ENCODE measurements at regions not wholly inside any gene's neighbourhood (a gene's known extent, or its start where the extent isn't known, plus 50 kb on each side); places are given as distances from the start of the nearest gene placed in this dataset.

- DNase-seq (ENCODE audit: low spot score): no peak
- Mint-ChIP-seq H3K27me3 (ENCODE audit: insufficient read depth) (no peaks in the 10 kb centered on the region), H3K4me3 (no peak overlapping the region), H3K9me3 (no peaks in the 10 kb centered on the region), H3K36me3 (ENCODE audit: low read depth) (no peaks in the 10 kb centered on the region), H3K27ac (no peak overlapping the region), H3K4me1 (ENCODE audit: low read depth) (no peaks in the 10 kb centered on the region)
- intact Hi-C loops (cut with micrococcal nuclease): no loop called here
Measured at GRCh38 chr4:13942977-13943376, 315.5 kb upstream of the BOD1L1 start.

GRCh38 chr4:13944095-13944511 is 316.6 kb upstream of the BOD1L1 start:
- intact Hi-C loops (cut with micrococcal nuclease): no loop called here
- no peaks in the 10 kb centered on the region for H3K36me3 Mint-ChIP-seq (ENCODE audit: low read depth)
- H3K4me1 Mint-ChIP-seq (ENCODE audit: low read depth): no peaks in the 10 kb centered on the region
- DNase-seq (ENCODE audit: low spot score): no peak
- no peak overlapping the region for H3K4me3 Mint-ChIP-seq
- no peaks in the 10 kb centered on the region for H3K9me3 Mint-ChIP-seq
- no peaks in the 10 kb centered on the region for H3K27me3 Mint-ChIP-seq (ENCODE audit: insufficient read depth)
- H3K27ac Mint-ChIP-seq: no peak overlapping the region

GRCh38 chr4:13947921-13948320 is 320.4 kb upstream of the BOD1L1 start:
- no peak for DNase-seq (ENCODE audit: low spot score)
- no peaks in the 10 kb centered on the region for H3K9me3 Mint-ChIP-seq
- H3K27me3 Mint-ChIP-seq (ENCODE audit: insufficient read depth): peaks cover 2% of the 10 kb centered on the region
- no peaks in the 10 kb centered on the region for H3K4me1 Mint-ChIP-seq (ENCODE audit: low read depth)
- no peaks in the 10 kb centered on the region for H3K36me3 Mint-ChIP-seq (ENCODE audit: low read depth)
- H3K27ac Mint-ChIP-seq: no peak overlapping the region
- H3K4me3 Mint-ChIP-seq: no peak overlapping the region
- intact Hi-C loops (cut with micrococcal nuclease): no loop called here

- intact Hi-C loops (cut with micrococcal nuclease): no loop called here
- no peak for DNase-seq (ENCODE audit: low spot score)
- Mint-ChIP-seq H3K36me3 (ENCODE audit: low read depth) (no peaks in the 10 kb centered on the region), H3K4me3 (no peak overlapping the region), H3K27me3 (ENCODE audit: insufficient read depth) (peaks cover 2% of the 10 kb centered on the region), H3K9me3 (no peaks in the 10 kb centered on the region), H3K27ac (no peak overlapping the region), H3K4me1 (ENCODE audit: low read depth) (no peaks in the 10 kb centered on the region)
Measured at GRCh38 chr4:13950491-13950890, 323.0 kb upstream of the BOD1L1 start.

- H3K4me1 Mint-ChIP-seq (ENCODE audit: low read depth): no peaks in the 10 kb centered on the region
- H3K27me3 Mint-ChIP-seq (ENCODE audit: insufficient read depth): peaks cover 2% of the 10 kb centered on the region
Measured at GRCh38 chr4:13953083-13953482, 325.6 kb upstream of the BOD1L1 start.

GRCh38 chr4:13955551-13955950 is 328.0 kb upstream of the BOD1L1 start:
- Mint-ChIP-seq H3K36me3 (ENCODE audit: low read depth) (no peaks in the 10 kb centered on the region), H3K9me3 (no peaks in the 10 kb centered on the region), H3K4me3 (no peak overlapping the region), H3K4me1 (ENCODE audit: low read depth) (no peaks in the 10 kb centered on the region), H3K27me3 (ENCODE audit: insufficient read depth) (peaks cover 2% of the 10 kb centered on the region), H3K27ac (no peak overlapping the region)
- no peak for DNase-seq (ENCODE audit: low spot score)
- intact Hi-C loops (cut with micrococcal nuclease): no loop called here

More at GRCh38 chr4:13953083-13953482, 325.6 kb upstream of the BOD1L1 start:
- Mint-ChIP-seq H3K27ac (no peak overlapping the region), H3K9me3 (no peaks in the 10 kb centered on the region), H3K36me3 (ENCODE audit: low read depth) (no peaks in the 10 kb centered on the region), H3K4me3 (no peak overlapping the region)
- intact Hi-C loops (cut with micrococcal nuclease): no loop called here
- DNase-seq (ENCODE audit: low spot score): no peak

GRCh38 chr4:13956947-13957346 is 329.4 kb upstream of the BOD1L1 start:
- Mint-ChIP-seq H3K27me3 (ENCODE audit: insufficient read depth) (peaks cover 2% of the 10 kb centered on the region), H3K4me1 (ENCODE audit: low read depth) (no peaks in the 10 kb centered on the region)
- intact Hi-C loops (cut with micrococcal nuclease): no loop called here

GRCh38 chr4:13957871-13958270 is 330.3 kb upstream of the BOD1L1 start:
- H3K36me3 Mint-ChIP-seq (ENCODE audit: low read depth): no peaks in the 10 kb centered on the region

More at GRCh38 chr4:13956947-13957346, 329.4 kb upstream of the BOD1L1 start:
- Mint-ChIP-seq H3K36me3 (ENCODE audit: low read depth) (no peaks in the 10 kb centered on the region), H3K4me3 (no peak overlapping the region), H3K27ac (no peak overlapping the region), H3K9me3 (no peaks in the 10 kb centered on the region)
- no peak for DNase-seq (ENCODE audit: low spot score)

GRCh38 chr4:13963601-13964000 is 336.1 kb upstream of the BOD1L1 start:
- Mint-ChIP-seq H3K27ac (no peak overlapping the region), H3K36me3 (ENCODE audit: low read depth) (no peaks in the 10 kb centered on the region), H3K4me3 (no peak overlapping the region), H3K9me3 (no peaks in the 10 kb centered on the region), H3K4me1 (ENCODE audit: low read depth) (no peaks in the 10 kb centered on the region), H3K27me3 (ENCODE audit: insufficient read depth) (no peaks in the 10 kb centered on the region)
- no peak for DNase-seq (ENCODE audit: low spot score)
- intact Hi-C loops (cut with micrococcal nuclease): no loop called here

More at GRCh38 chr4:13957871-13958270, 330.3 kb upstream of the BOD1L1 start:
- Mint-ChIP-seq H3K27ac (no peak overlapping the region), H3K9me3 (no peaks in the 10 kb centered on the region), H3K4me3 (no peak overlapping the region), H3K4me1 (ENCODE audit: low read depth) (no peaks in the 10 kb centered on the region), H3K27me3 (ENCODE audit: insufficient read depth) (no peaks in the 10 kb centered on the region)
- no peak for DNase-seq (ENCODE audit: low spot score)
- intact Hi-C loops (cut with micrococcal nuclease): no loop called here

GRCh38 chr4:13966231-13967195 is 339.0 kb upstream of the BOD1L1 start:
- intact Hi-C loops (cut with micrococcal nuclease): no loop called here
- H3K4me3 Mint-ChIP-seq: no peak overlapping the region
- no peaks in the 10 kb centered on the region for H3K27me3 Mint-ChIP-seq (ENCODE audit: insufficient read depth)
- no peak for DNase-seq (ENCODE audit: low spot score)
- no peaks in the 10 kb centered on the region for H3K4me1 Mint-ChIP-seq (ENCODE audit: low read depth)
- no peak overlapping the region for H3K27ac Mint-ChIP-seq
- no peaks in the 10 kb centered on the region for H3K36me3 Mint-ChIP-seq (ENCODE audit: low read depth)
- no peaks in the 10 kb centered on the region for H3K9me3 Mint-ChIP-seq

- Mint-ChIP-seq H3K27me3 (ENCODE audit: insufficient read depth) (no peaks in the 10 kb centered on the region), H3K4me1 (ENCODE audit: low read depth) (no peaks in the 10 kb centered on the region), H3K36me3 (ENCODE audit: low read depth) (no peaks in the 10 kb centered on the region), H3K4me3 (no peak overlapping the region), H3K9me3 (no peaks in the 10 kb centered on the region), H3K27ac (no peak overlapping the region)
- intact Hi-C loops (cut with micrococcal nuclease): no loop called here
- no peak for DNase-seq (ENCODE audit: low spot score)
Measured at GRCh38 chr4:13968723-13969122, 341.2 kb upstream of the BOD1L1 start.

- no peaks in the 10 kb centered on the region for H3K27me3 Mint-ChIP-seq (ENCODE audit: insufficient read depth)
- H3K4me1 Mint-ChIP-seq (ENCODE audit: low read depth): no peaks in the 10 kb centered on the region
- no peak overlapping the region for H3K27ac Mint-ChIP-seq
- intact Hi-C loops (cut with micrococcal nuclease): no loop called here
- H3K4me3 Mint-ChIP-seq: no peak overlapping the region
- H3K36me3 Mint-ChIP-seq (ENCODE audit: low read depth): no peaks in the 10 kb centered on the region
- DNase-seq (ENCODE audit: low spot score): no peak
- no peaks in the 10 kb centered on the region for H3K9me3 Mint-ChIP-seq
Measured at GRCh38 chr4:13970349-13970748, 342.8 kb upstream of the BOD1L1 start.

GRCh38 chr4:13977746-13978145 is 350.2 kb upstream of the BOD1L1 start:
- intact Hi-C loops (cut with micrococcal nuclease): no loop called here
- H3K27ac Mint-ChIP-seq: no peak overlapping the region

More at GRCh38 chr4:13977746-13978145, 350.2 kb upstream of the BOD1L1 start:
- Mint-ChIP-seq H3K36me3 (ENCODE audit: low read depth) (no peaks in the 10 kb centered on the region), H3K4me3 (no peak overlapping the region), H3K27me3 (ENCODE audit: insufficient read depth) (no peaks in the 10 kb centered on the region), H3K4me1 (ENCODE audit: low read depth) (no peaks in the 10 kb centered on the region), H3K9me3 (no peaks in the 10 kb centered on the region)
- no peak for DNase-seq (ENCODE audit: low spot score)

All from activated T-helper 1 cell treated with anti-CD3 and anti-CD28 coated beads, Interleukin-12 subunit alpha, Interleukin-12 subunit beta, Interleukin-2, Interleukin-4 antibody, amounts not matched to agents 30 ng/mL and 10 ng/mL and 1 ng/mL, durations not matched to agents 14 hours and 24 hours and 36 hours (primary cell).